Mucosa of descending colon (tissue), 3 donors: ENCODE measurements at regions not wholly inside any gene's neighbourhood (a gene's known extent, or its start where the extent isn't known, plus 50 kb on each side); places are given as distances from the start of the nearest gene placed in this dataset.

ENCODE experiments used
- ATAC-seq: fragments of 200-7000 bp; cut with Tn5 transposase; one replicate; pipeline ENCODE4 v1.9.1; 2020; ENCODE audit warnings: mild to moderate bottlenecking, moderate library complexity
- DNase-seq, 3 donors: peaks; one replicate each; pipeline ENCODE4 v3.0.0-alpha.2; 2020
- H3K36me3 ChIP-seq: fragments of 200-600 bp; one replicate; pipeline ENCODE4 v1.8.0; 2021; ENCODE audit warnings: low read depth, mild to moderate bottlenecking
- H3K4me1 ChIP-seq: fragments of 200-600 bp; one replicate; pipeline ENCODE4 v1.8.0; 2021; ENCODE audit warnings: low read depth, mild to moderate bottlenecking
- H3K4me3 ChIP-seq: fragments of 200-600 bp; one replicate; pipeline ENCODE4 v1.8.0; 2021; ENCODE audit warnings: mild to moderate bottlenecking
- H3K9me3 ChIP-seq: fragments of 200-600 bp; one replicate; pipeline ENCODE4 v1.8.0; 2021; ENCODE audit warnings: mild to moderate bottlenecking
- CTCF ChIP-seq: fragments of 200-600 bp; IDR thresholded peaks from one replicate; pipeline ENCODE4 v1.8.0; 2022; ENCODE audit warnings: antibody characterized with exemption, mild to moderate bottlenecking
- intact Hi-C, 2 donors: fragments of 100-400 bp; cut with DNase I in 1 of 2; cut with micrococcal nuclease in 1 of 2; formaldehyde crosslinking; loops; one replicate each; pipeline versions ENCODE4 v1.11.0 to v1.11.1; 2022; cut with DNase I, micrococcal nuclease
- donor health status: DM: no; HTN: no; CAD: no; lungs with moderate emphysema.
- donor health status: DM: no; HTN: no; CAD: no.
- donor health status: DM: no; HTN: yes; CAD: no.

GRCh38 chr19:31956771-31957392 is 388.5 kb upstream of the ZNF507 start:
- H3K36me3 ChIP-seq, result no peaks in the 10 kb centered on the region
- ATAC-seq (no peak), DNase-seq (no peak)
- no peaks in the 10 kb centered on the region for H3K9me3 ChIP-seq
- no peak for TF ChIP-seq CTCF
- H3K4me1 ChIP-seq, result no peaks in the 10 kb centered on the region
- intact Hi-C loops, result no loop called here
- no peak overlapping the region for H3K4me3 ChIP-seq

GRCh38 chr19:31957711-31958110 is 387.7 kb upstream of the ZNF507 start:
- no peak for DNase-seq
- Histone ChIP-seq H3K4me3 (no peak overlapping the region), H3K9me3 (no peaks in the 10 kb centered on the region), H3K36me3 (no peaks in the 10 kb centered on the region), H3K4me1 (no peaks in the 10 kb centered on the region)
- TF ChIP-seq CTCF, result no peak
- no peak for ATAC-seq
- intact Hi-C loops, result no loop called here

GRCh38 chr19:31959527-31960018 is 385.8 kb upstream of the ZNF507 start:
- no peak for DNase-seq
- Histone ChIP-seq H3K36me3 (no peaks in the 10 kb centered on the region), H3K4me1 (no peaks in the 10 kb centered on the region), H3K9me3 (no peaks in the 10 kb centered on the region), H3K4me3 (no peak overlapping the region)
- intact Hi-C loops, result no loop called here
- TF ChIP-seq CTCF, result no peak
- no peak for ATAC-seq

GRCh38 chr19:31960474-31960873 is 384.9 kb upstream of the ZNF507 start:
- ATAC-seq (no peak), DNase-seq (no peak)
- Histone ChIP-seq H3K9me3 (no peaks in the 10 kb centered on the region), H3K4me1 (no peaks in the 10 kb centered on the region), H3K4me3 (no peak overlapping the region), H3K36me3 (no peaks in the 10 kb centered on the region)
- intact Hi-C loops, result no loop called here
- no peak for TF ChIP-seq CTCF

- ATAC-seq (no peak), DNase-seq (no peak)
- intact Hi-C loops, result no loop called here
- Histone ChIP-seq H3K36me3 (no peaks in the 10 kb centered on the region), H3K4me1 (no peaks in the 10 kb centered on the region), H3K4me3 (no peak overlapping the region), H3K9me3 (no peaks in the 10 kb centered on the region)
- TF ChIP-seq CTCF, result no peak
These were observed 384.2 kb upstream of the ZNF507 start for GRCh38 chr19:31961191-31961590.

GRCh38 chr19:31961667-31962066 is 383.7 kb upstream of the ZNF507 start:
- no peaks in the 10 kb centered on the region for H3K9me3 ChIP-seq
- intact Hi-C loops, result no loop called here
- H3K4me3 ChIP-seq, result no peak overlapping the region
- no peaks in the 10 kb centered on the region for H3K36me3 ChIP-seq
- DNase-seq, result no peak
- no peak for TF ChIP-seq CTCF
- H3K4me1 ChIP-seq, result no peaks in the 10 kb centered on the region
- ATAC-seq, result no peak
